Lung (tissue), 11 donors: ENCODE measurements at regions not wholly inside any gene's neighbourhood (a gene's known extent, or its start where the extent isn't known, plus 50 kb on each side); places are given as distances from the start of the nearest gene placed in this dataset.

Source experiments
- ATAC-seq: fragments of 200-7000 bp; cut with Tn5 transposase; one replicate; pipeline ENCODE4 v1.9.1; 2020; ENCODE audit warnings: moderate number of reproducible peaks; ENCODE audit not compliant: insufficient read depth, low FRiP score
- DNase-seq, 3 donors: peaks; one replicate each; pipeline ENCODE4 v3.0.0-alpha.2; 2013 to 2017
- H3K27ac ChIP-seq, 2 donors: one replicate each; pipeline ENCODE4 v1.5.1; 2013; ENCODE audit warnings: mild to moderate bottlenecking in 2 of 2, moderate library complexity in 2 of 2, control low read depth in 1 of 2, inconsistent platforms in 1 of 2, low read depth in 1 of 2, low read length in 1 of 2
- H3K27me3 ChIP-seq, 3 donors: one replicate each; pipeline ENCODE4 v1.5.1; 2013; ENCODE audit warnings: low read length in 2 of 3; ENCODE audit not compliant: control insufficient read depth in 3 of 3, insufficient read depth in 3 of 3
- H3K36me3 ChIP-seq, 4 donors: one replicate each; pipeline ENCODE4 v1.5.1; 2013; ENCODE audit warnings: low read length in 4 of 4, mild to moderate bottlenecking in 1 of 4, moderate library complexity in 1 of 4; ENCODE audit not compliant: control insufficient read depth in 4 of 4, insufficient read depth in 4 of 4
- H3K4me1 ChIP-seq, 5 donors: one replicate each; pipeline ENCODE4 v1.5.1; 2013; ENCODE audit warnings: low read length in 5 of 5, mild to moderate bottlenecking in 2 of 5, moderate library complexity in 1 of 5; ENCODE audit not compliant: control insufficient read depth in 5 of 5, insufficient read depth in 5 of 5
- H3K4me3 ChIP-seq: one replicate; pipeline ENCODE4 v1.5.1; 2013; ENCODE audit warnings: mild to moderate bottlenecking, control low read depth, moderate library complexity
- H3K9ac ChIP-seq, 2 donors: one replicate each; pipeline ENCODE4 v1.5.1; 2013; ENCODE audit warnings: low read length in 2 of 2, control low read depth in 1 of 2; ENCODE audit not compliant: insufficient read depth in 1 of 2
- H3K9me3 ChIP-seq, 4 donors: one replicate each; pipeline ENCODE4 v1.5.1; 2013; ENCODE audit warnings: low read length in 3 of 4, mild to moderate bottlenecking in 1 of 4, moderate library complexity in 1 of 4; ENCODE audit not compliant: control insufficient read depth in 4 of 4, insufficient read depth in 3 of 4
- WGBS, 2 donors: extraction: QIAGEN DNeasy Blood & Tissue Kit; methylation state at CpG; one replicate each; pipeline ENCODE4 v1.1.7; 2013; 5-methylcytosine and 5-hydroxymethylcytosine counted together
- TF ChIP-seq, protein P1 (sequence below): IDR thresholded peaks from 2 replicates; pipeline ENCODE4 v1.5.1; 2012; ENCODE audit warnings: mild to moderate bottlenecking; ENCODE audit errors: control extremely low read depth, extremely low read depth
- donor health status: control.
- donor health status: control.
- donor health status: Bipolar disorder and iron deficiency.
- donor health status: healthy.
- donor health status: DM: yes; HTN: yes; CAD: no.

DNA sequence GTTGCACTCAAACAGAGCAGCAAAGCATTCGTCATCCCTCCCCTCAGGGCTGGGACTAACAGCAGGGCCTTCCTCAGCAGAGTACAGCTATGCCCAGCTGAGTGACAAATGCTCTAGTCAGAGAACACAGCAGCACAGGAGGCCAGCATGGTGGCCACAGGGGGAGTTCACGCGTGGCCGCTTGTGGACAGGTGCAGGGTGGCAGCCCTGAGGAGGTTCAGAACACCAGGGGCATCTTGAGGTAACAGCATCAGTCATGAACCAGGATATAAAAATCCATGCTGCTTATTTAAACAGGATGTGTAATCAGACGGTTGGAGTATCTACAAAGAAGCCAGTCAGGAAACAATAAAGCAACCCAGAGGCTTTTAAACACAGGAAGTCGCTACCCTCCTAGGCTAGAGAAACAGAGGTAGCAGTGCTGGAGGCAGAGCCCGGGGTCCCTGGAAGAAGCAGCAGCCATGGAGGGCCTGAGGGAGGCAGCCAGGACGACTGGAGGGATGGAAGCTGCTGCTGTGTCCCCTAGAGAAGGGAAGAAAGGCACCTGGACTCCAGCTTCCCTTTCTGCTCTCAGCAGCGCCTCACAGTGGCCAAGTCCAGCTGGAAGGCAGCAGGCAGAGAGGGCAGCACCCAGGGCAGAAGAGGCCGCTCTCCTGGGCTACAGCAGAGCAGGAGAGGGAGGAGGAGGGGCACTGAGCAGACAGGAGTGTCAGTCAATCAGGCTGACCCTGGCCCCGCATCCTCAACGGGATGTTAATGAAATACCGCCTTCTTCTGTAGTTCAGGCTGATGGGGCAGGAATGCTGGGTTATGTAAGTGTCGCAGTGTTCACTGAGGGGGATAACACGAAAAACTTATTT lies 70.8 kb upstream of the UCN3 start:
- DNase-seq, result peak; percentile 28 to 33 (median 32)
- Histone ChIP-seq H3K9ac (no peak overlapping the region), H3K27me3 (no peaks in the 10 kb centered on the region), H3K36me3 (no peaks in the 10 kb centered on the region), H3K9me3 (peaks cover 0 to 2% (median 0%) of the 10 kb centered on the region in 4 donors), H3K27ac (peak overlapping the region; percentile 7 to 74), H3K4me3 (no peak overlapping the region), H3K4me1 (peaks cover 0 to 13% (median 0%) of the 10 kb centered on the region in 5 donors)
- 43 to 54% methylated on average over 15 of the region's 15 CpGs for WGBS, 2 donors
- TF ChIP-seq, protein P1, sequence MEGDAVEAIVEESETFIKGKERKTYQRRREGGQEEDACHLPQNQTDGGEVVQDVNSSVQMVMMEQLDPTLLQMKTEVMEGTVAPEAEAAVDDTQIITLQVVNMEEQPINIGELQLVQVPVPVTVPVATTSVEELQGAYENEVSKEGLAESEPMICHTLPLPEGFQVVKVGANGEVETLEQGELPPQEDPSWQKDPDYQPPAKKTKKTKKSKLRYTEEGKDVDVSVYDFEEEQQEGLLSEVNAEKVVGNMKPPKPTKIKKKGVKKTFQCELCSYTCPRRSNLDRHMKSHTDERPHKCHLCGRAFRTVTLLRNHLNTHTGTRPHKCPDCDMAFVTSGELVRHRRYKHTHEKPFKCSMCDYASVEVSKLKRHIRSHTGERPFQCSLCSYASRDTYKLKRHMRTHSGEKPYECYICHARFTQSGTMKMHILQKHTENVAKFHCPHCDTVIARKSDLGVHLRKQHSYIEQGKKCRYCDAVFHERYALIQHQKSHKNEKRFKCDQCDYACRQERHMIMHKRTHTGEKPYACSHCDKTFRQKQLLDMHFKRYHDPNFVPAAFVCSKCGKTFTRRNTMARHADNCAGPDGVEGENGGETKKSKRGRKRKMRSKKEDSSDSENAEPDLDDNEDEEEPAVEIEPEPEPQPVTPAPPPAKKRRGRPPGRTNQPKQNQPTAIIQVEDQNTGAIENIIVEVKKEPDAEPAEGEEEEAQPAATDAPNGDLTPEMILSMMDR, result no peak
- no peak for ATAC-seq

DNA sequence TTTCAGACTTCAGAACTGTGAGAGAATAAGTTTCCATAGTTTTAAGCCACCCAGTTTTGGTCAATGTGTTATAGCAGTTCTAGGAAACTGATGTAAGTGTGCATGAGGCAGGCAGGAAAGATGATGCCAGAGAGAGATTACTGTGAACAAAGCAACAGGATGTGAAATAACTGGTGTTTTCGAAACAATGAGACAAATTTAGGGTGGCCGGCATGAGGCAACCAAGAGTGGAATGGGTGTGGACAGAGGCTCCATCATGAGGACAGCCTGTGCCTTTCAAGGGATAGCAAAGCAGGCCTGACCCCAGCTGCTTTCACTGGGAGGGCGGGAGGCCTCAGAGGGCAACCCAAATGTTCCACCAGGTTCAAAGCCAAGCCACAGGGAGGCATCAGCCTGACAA lies 67.3 kb upstream of the UCN3 start:
- peak; percentile 31 for ATAC-seq
- peaks cover 0 to 2% (median 0%) of the 10 kb centered on the region in 3 donors for H3K27me3 ChIP-seq
- peaks cover 0 to 2% (median 0%) of the 10 kb centered on the region in 4 donors for H3K9me3 ChIP-seq
- 31 to 52% methylated on average over 3 of the region's 3 CpGs for WGBS, 2 donors
- H3K4me3 ChIP-seq, result no peak overlapping the region
- no peaks in the 10 kb centered on the region for H3K36me3 ChIP-seq
- TF ChIP-seq, protein P1, result no peak
- H3K4me1 ChIP-seq, result peaks cover 0 to 10% (median 0%) of the 10 kb centered on the region in 5 donors
- H3K27ac ChIP-seq, result peak overlapping the region; percentile 62 to 65
- H3K9ac ChIP-seq, result no peak overlapping the region
- DNase-seq, result peak in 1 of 3 donors; percentile 18

DNA sequence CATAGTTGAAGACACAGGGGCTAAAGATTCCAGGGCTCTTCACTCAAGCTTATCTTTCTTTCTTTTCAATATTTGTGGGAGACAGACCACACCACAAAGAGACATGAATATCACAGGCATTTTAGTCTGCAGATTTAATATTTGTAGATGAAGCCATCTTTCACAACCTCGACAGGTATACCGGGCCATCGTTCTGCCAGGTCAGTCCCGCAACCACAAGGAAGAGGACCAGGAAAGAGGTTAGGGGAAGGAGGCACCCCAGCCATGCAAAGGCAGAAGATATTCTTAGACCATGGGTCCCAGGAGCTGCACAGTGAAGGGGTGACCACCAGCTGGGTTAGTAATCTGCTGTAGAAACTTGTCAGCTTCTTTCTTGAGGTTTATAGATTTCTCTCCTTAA lies 66.8 kb upstream of the UCN3 start:
- Histone ChIP-seq H3K4me3 (no peak overlapping the region), H3K36me3 (no peaks in the 10 kb centered on the region), H3K27me3 (peaks cover 0 to 2% (median 0%) of the 10 kb centered on the region in 3 donors), H3K9ac (no peak overlapping the region), H3K4me1 (peaks cover 0 to 10% (median 0%) of the 10 kb centered on the region in 5 donors), H3K27ac (peak overlapping the region; percentile 62 to 65), H3K9me3 (peaks cover 0 to 2% (median 0%) of the 10 kb centered on the region in 4 donors)
- DNase-seq, result no peak
- TF ChIP-seq, protein P1, result no peak
- ATAC-seq, result no peak
- 73 to 81% methylated on average over 4 of the region's 4 CpGs for WGBS, 2 donors
